NCI-H446 (cell line): ENCODE measurements at regions not wholly inside any gene's neighbourhood (a gene's known extent, or its start where the extent isn't known, plus 50 kb on each side); places are given as distances from the start of the nearest gene placed in this dataset.
"Not testable (repeated sequence)": the region's sequence is repeated elsewhere in the genome, so short reads cannot be mapped to it uniquely, and the experiment has no call there.

Source experiments
- DNase-seq, 2 experiments: peaks; one replicate each; lab custom pipeline; 2025; lab: John Stamatoyannopoulos, UW

DNA sequence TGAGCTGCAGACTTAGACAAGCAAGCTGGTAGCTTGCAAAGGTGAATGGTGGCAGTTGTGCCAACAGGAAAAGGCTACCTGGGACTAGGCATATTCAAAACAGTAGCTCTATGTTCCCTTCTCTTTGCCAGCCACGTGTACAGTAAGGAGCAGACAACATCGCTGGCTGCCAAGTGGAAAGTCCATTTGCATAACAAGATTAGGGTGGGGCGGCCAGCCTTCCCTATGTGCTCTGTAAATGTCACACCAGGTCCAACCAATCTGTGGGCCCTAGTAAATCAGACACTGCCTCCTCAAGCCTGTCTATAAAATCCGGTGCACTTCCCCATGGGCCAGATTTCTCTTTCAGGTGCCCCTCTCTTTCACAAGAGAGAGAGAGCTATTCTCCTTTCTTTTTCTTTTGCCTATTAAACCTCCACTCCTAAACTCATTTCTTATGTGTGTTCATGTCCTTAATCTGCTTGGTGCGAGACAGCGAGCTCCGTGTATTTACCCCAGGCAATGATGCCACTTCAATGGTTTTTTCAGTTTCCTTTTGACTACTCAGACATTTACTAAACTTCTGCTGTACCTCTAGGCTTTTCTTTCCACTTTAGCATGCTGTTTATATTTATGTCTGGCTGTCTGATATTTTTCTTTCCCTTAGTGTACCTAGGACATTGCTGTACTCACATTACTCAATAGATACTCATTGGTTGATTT, 297.4 kb upstream of the GCFC2 start:
- no peak for DNase-seq

DNA sequence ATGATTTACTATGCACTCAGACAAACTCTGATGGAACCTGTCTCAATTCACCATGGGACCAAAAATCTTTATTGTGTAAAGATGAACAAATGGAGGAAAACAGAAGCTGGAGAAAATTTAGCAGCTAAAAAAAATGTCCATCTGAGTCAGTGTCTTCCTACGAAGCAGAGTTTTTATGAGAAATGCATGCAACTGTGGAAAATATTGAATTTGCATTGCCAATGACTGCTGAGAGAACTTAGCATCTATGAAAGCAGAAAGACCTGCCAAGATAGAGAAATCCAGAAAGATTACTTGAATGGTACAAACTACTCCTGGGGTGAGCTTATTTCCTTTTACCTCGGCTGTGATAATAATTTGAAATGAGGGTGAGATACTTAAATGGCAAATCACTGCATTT, 289.7 kb upstream of the GCFC2 start:
- DNase-seq = no peak

DNA sequence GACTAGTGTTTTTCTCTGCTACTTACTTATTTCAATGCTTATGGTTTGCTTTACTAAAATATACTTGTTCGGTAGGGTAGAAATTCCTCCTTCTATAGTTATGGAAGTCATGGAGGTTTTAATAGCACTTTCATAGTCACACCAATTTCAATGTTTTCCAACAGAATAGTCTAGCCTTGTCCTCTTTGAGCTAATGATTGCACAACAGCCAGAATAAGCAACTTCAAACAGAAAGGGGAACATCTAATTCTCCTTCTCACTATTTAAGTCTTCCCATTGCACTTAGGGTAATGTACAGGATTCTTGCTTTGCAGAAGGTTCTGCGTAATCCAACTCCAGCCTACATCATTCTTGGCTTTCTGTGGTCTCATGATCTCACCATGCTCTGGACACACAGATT, 287.7 kb upstream of the GCFC2 start:
- DNase-seq = no peak

DNA sequence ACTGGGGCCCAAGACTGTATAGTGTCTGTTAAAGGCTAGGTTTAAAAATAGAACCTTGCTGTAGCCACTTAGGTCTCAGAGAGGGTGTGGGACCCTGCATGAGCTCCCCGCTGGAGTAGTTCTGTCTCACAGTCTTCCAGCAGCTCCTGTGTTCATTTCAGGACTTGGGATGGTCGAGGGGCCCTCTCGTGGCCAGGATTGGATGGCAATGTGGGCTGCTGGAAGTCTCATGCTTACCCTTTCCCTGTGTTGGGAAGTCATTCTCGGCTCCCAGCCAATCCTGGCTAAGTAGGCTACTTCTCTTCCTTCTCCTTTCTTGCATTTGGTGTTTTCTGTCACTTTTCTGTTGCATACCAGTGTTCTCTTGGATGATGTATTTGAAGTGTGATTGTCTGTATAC, 284.0 kb upstream of the GCFC2 start:
- DNase-seq = no peak

DNA sequence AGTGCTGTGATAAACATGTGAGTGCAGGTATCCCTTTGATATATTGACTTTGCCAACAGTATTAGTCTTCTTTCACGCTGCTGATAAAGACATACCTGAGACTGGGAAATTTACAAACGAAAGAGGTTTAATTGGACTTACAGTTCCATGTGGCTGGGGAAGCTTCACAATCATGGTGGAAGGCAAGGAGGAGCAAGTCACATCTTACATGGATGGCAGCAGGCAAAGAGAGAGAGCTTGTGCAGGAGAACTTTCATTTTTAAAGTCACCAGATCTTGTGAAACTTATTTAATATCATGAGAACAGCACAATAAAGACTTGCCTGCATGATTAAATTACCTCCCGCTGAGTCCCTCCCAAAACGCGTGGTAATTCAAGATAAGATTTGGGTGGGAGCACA, 277.9 kb upstream of the GCFC2 start:
- not testable (repeated sequence) for DNase-seq

DNA sequence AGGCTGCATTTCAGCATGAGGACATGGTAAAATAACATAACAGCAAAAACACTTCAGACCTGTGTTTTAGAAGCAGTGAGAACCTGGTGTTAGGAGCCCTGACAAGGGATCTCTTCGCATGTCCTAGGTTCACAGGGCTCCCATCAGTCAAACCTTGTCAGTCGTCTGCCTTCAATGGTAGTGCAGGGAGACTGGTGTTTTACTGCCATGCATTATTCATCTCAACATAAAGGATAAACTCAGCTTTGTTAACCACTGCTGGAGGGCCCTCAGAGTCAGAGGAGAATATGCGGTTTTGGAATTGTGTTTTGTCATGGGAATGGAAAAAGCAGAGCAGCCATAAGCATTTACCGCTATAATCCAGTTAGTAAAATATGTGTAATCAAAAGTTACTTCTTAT, 275.9 kb upstream of the GCFC2 start:
- DNase-seq = no peak

DNA sequence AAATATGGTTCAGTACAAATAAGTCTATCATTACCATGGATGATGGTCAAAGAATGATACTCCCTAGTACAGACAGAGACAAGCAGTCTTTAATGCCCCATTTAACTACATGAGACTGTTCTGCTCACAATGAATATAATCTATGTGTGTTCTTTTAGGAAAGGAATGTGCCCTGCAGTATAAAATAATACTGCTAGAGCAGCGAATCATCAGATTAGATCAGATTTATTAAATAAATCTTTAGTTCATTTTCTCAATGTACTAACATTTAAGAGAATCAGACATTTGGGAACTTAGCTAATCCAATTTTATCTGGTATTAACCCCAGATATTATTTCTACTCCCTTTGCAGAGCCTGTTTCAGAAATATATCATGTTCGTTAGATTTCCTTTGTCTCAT, 272.0 kb upstream of the GCFC2 start:
- no peak for DNase-seq

DNA sequence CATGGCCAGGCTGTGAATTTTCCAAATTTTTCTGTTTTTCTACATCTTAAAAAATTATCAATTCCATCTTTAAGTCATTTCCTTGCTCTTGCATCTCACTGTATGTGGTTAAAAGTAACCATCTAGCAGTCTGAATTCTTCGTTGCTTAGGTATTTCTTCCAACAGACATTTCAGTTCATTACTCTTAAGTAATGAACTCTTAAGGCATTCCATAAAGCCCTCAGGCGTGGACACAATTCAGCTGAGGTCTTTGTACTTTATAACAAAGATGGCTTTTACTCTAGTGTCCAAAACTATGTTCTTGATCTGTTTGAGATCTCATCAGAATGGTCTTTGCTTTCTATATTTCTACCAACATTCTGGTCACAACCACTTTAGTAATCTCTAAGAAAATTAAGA, 253.9 kb upstream of the GCFC2 start:
- no peak for DNase-seq

DNA sequence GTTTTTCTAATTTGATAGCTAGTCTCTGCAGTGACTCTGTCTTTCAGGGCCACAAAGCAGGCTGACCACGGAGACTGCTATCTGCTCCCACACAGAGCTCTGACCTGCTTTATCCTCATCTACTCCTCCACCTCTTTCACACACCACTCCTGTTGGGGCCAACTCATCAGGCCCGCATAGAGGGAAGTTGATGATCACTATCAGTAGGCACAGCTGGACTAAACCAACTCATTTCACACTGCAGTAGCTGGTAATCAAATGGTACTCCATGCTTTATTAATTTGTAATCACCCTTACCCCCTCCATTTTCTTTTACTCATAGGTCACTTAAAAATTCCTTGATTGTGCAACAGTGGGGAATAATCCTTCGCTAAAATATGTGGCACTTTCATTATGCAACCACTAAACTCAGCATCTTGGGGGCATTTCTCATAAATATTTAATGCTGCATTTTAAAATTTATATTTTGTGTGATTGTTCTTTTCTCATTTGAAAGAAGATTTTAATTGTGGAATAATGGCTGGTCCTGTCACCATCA, 249.8 kb upstream of the GCFC2 start:
- DNase-seq = no peak

DNA sequence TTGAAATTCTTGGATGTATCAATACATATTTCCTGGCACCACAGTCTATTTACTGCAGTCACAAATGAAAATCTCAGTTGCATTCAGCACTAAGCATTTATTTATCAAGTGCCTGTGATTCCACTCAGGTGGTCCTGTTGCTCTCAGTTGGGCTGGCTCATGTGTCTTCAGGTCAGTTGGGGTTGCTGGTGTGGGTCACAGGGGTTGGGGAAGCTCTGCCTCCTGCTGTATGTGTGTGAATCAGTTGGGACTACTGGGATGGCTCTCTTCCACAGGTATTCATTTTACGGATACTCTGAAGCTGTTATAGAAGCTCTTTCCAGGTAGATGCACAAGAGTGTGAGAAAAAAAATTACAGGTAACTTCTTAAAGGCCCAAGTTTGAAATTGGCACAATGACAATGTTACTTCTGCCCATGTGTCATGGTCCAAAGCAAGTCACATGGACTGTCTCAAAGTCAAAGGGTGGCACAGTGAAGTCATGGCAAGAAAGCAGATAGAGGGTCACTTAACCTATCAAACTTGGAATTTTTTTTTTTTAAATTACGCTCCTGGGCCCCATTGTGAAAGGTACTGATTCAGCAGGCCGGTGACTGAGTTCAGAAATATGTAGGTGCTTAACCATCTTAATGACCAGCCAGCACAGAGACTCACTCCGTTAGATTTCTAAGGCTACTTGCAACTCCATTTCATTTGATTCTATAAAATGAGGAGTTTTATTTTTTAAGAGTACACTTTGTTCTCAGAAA, 249.2 kb upstream of the GCFC2 start:
- DNase-seq = no peak

DNA sequence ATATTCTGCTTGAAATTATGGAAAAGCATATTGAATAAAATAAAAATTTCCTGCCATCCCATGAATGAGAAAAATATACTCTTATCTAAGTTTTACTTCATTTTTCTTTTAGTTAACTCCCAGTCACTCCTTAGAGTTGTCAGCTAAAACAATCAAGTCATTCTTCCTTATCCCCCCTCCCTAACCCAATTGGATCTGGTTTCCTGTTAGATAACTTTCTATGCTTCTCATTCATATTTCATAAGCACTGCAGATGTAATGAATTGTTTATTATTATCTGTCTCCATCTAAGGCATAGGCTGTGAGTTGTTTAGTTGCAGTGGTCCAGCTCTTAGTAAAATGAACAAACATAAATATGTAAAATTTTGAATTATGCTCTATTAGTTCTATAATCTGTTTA, 244.0 kb upstream of the GCFC2 start:
- no peak for DNase-seq

DNA sequence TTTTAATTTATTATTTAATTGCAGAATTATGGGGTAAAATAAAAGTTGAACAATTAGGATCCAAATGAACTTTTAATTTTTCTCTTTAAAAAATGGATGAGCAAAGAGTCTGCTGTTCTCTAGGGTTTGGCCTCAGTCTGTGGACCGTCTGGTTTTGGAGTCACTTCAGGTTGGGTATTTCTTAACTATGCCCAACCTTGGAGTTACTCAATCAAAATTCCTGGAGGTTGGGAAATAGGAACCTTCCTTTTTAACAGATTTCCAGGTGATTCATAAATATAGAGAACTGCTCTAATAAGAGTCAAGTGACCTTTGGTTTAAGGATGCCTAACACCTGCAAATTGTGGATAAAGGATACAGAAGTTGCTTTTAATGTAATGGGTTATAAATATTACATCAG, 241.5 kb upstream of the GCFC2 start:
- no peak for DNase-seq

DNA sequence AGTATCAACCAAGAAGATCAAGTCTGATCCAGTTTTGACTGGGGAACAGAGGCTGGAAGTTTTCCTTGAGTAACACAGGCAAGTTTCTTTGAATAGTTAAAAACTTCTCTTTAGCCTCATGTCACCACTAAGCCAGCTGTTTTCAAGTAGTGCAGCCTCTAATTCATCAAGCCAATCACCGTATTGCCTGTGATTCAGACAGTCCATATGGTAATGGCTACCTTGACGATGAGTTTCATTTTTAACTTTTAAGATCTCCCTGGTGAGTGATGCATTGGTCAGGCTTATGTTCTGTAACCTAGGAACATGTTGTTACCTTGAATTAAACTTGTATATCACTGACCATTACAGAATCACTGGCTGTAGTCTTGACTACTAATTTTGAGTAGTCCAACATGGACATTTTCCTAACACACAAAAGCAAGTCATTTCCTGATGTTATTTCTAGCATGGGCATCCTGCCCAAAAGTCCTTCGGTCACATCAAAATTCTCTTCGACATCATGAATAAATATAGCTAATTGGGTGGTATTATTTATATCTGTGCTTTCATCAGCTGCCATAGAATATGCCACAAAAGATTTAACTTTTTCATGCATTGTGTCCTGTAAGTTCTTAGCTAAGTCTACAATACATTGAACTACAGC, 238.8 kb upstream of the GCFC2 start:
- DNase-seq = no peak

DNA sequence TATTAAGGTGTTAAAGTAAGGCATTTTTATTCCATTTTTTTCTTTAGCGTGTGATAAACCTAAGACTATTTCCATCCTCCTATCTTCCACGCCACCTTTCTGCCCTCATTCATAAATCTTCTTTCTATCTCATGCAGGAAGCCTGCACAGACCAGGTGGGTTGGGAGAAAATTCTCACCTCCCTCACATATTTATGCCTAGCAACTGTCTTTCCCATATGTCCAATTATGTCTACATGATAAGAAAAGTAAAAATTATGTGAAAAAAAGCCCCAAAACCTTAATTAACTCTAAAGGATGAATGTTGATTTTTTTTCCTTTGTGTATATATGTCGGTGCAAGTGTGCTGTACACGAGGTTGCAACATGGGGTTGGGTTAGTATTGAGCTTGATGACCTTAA, 225.6 kb upstream of the GCFC2 start:
- DNase-seq = no peak

DNA sequence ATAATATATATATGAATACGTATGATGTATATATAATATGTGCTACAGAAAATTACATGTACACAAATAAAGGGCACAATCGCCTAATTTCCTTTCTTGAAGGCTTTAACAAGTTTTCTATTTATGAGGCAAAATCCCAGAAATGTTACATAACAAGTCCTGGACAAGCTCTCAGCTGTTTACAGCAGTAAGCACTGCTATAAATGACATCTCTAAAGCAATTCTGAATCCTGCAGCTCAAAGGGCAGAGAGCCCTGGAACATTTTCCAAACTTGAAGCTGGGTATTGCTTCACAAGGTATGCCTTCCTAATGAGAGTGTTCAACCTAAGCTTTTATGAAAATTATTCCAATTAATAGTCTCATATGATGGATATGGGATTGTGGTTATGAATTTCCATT, 222.3 kb upstream of the GCFC2 start:
- no peak for DNase-seq

DNA sequence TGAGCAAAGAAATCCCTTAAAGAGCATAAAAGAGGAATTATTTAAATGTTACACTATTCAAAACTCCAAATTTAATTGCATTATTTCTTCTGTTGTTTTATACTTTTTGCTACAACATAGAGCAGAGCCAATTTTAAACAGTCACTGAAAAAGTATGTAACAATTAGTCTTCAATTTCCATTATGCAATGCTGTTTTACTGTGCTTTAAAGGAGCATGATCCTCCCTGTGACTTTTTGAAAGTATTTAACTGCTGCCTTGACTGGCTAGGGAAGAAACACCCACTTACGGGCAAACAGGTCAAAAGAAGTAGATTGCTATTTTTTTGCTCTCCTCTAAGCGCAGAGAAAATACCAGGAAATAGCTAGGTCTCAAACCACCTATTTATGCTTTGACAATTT, 217.4 kb upstream of the GCFC2 start:
- no peak for DNase-seq

DNA sequence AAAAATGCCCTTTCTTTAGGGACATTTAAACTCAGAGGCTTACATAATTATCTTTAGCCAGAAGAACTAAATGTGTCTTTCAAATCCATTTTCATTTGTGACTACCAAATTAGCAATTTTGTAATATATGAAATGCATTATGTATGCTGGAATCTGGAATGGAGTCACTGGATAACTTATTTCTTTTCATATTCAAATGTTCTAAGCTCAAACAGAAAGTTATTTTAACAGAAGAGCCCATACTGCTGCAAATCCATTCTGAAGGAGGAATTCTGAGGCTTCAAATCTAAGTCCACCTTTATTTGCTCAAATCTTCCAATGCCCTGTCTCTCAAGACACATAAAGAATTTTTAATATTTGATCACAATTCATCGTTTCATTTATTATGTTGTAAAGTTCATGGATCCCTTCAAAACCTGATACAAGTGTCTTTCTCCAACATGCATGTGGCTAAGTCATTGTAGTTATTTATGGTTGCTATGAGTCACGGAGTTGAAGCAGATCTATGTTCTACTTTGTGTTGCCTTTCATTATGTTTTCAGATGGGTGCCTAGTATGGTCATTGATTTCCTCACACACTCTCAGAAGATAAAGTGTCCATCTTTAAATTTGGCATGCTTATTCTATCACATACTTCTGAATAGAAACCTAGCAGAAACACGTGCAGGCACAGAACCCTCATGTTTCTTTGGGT, 214.8 kb upstream of the GCFC2 start:
- DNase-seq = no peak

DNA sequence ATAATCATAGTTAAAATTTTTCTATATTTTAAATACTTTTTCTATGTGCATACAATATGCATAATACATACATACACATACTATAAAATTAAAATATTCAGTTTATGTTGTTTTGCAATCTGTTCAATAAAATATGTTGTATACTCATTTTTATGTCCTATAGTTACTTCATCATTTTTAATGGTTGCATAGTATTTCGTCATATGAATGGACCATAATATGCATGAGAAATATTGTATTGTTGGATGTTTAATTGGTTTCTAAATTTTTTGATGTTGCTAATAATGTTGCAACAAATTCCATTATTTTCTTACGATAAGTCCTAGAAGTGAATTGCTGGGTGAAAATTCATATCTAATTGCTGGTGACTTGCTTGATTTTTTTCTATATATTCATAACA, 211.5 kb upstream of the GCFC2 start:
- DNase-seq = no peak

DNA sequence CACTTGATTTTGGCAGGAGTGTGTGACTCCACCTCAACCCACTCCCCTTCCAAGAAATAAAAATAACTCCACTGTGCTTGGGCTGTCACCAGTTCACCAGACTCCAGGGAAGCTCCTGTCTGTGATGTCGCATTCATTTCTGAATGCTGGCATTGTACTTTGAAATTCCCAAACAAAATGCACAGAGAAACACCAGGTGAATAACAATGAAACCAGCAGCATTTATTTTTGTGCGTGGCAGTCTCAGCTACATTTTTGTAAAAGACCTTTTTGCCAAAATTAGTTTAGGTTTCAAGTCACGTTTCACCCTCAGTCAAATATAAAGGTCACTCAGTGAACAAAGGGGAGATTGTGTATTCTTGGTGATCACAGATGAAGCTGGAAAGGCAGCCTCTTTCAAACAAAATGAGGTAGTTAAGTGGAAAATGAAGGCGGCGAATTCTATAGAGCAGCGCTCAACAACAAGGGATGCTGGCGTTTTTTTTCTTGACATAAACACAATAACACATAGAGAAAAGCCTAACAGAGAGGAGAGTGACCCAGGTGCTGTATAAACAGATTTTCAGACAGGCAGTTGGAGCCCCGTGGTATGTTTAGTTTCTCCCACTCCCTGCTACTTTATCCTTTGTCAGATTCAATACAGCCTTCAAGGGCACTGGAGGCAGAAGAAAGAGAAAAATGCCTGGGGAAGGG, 210.3 kb upstream of the GCFC2 start:
- DNase-seq = no peak

DNA sequence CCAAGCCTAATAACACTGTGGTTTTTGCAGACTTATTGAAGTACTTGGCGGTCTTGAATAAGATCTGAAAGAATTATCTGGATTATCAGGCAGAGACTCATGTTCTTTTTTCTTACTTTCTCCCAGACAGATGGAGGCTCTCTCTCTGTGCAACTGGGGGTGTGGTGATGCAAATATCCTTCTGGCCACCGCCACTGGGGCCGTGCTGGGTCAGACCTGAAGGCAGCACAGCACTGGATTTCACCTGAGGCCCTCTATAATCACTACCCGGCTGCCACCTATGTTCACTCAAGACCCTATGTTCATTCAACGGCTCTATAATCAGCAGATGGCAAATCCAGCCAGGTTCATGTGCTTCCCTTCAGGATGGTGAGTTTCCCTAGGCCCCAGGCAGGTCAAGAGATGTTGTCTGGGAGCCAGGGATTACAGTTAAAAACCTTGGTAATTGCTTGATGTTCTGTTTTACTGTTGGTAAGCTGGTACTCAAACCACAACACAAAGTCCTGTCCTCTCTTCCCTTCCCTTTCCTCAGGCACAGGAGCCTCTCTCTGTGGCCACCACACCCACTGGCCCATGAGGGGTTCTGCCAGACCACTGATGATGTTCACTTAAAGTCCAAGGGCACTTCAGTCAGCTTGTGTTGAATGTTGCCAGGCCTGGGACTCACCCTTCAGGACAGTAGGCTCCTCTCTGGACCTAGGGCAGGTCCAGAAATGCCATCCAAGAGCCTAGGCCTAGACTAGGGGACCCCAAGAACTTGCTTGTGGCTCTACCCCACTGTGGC, 205.3 kb upstream of the GCFC2 start:
- no peak for DNase-seq

DNA sequence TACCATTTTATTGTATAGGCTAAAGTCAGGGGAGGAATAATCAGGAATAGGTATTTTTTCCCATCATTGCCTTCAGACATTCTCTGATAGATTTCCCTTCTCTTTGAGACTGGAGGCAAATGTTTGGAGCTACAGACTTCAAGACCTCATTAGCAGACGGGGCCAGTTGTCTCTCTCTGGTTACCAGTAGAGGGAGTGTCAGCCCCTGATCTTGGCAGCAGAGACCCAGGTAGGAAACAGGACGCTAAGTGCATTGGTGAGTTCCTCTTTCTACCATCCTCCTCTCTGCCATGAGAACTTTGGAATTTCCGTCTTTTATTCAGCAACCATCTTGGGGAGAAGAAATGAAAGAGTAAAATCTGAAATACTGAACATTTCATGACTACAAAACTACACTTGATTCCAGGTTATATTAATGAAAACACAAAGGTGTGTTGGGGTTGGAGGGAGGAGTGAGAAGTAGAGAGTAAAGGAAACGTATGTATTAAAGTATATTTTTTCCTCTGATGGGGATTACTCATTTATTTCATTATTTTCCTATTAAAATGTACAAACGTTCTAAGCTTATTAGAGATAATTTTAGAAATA, 186.2 kb upstream of the GCFC2 start:
- peak in 1 of 2 experiments; percentile 25 for DNase-seq
